HL-60 (cell line): ENCODE measurements at regions not wholly inside any gene's neighbourhood (a gene's known extent, or its start where the extent isn't known, plus 50 kb on each side); places are given as distances from the start of the nearest gene placed in this dataset.

Source experiments
- DNase-seq, 2 experiments: peaks; one replicate each; pipeline ENCODE4 v3.0.0-alpha.2; 2010 to 2020; ENCODE audit warnings: low read depth in 1 of 2, low spot score in 1 of 2
- H3K27ac ChIP-seq: fragments of 250-450 bp; sonication (Bioruptor Pico); replicated peaks from 2 replicates; pipeline ENCODE4 v1.5.1; 2020; ENCODE audit warnings: mild to moderate bottlenecking, moderate library complexity
- H3K27me3 ChIP-seq: fragments of 250-450 bp; sonication (Bioruptor Pico); 2 replicates; pipeline ENCODE4 v1.5.1; 2021; ENCODE audit warnings: mild to moderate bottlenecking, moderate library complexity; ENCODE audit not compliant: insufficient read depth, poor library complexity, severe bottlenecking
- H3K4me3 ChIP-seq: replicated peaks from 2 replicates; pipeline ENCODE4 v1.5.1; 2011; ENCODE audit warnings: mild to moderate bottlenecking, control low read depth, low read length; ENCODE audit not compliant: insufficient read depth
- CTCF ChIP-seq: IDR thresholded peaks from one replicate; pipeline ENCODE4 v1.5.1; 2011; ENCODE audit warnings: low read length, control low read depth, inconsistent platforms; ENCODE audit not compliant: insufficient read depth
- GABPA ChIP-seq: IDR thresholded peaks from 2 replicates; pipeline ENCODE4 v1.6.1; 2012; ENCODE audit warnings: low read depth
- POLR2AphosphoS5 ChIP-seq: IDR thresholded peaks from 2 replicates; pipeline ENCODE4 v1.6.1; 2012; ENCODE audit warnings: low read depth
- REST ChIP-seq: IDR thresholded peaks from 2 replicates; pipeline ENCODE4 v1.6.1; 2012; ENCODE audit warnings: low read depth; ENCODE audit not compliant: insufficient replicate concordance
- SPI1 ChIP-seq: IDR thresholded peaks from 2 replicates; pipeline ENCODE4 v1.6.1; 2012; ENCODE audit warnings: low read depth, mild to moderate bottlenecking, borderline replicate concordance

- H3K27ac ChIP-seq = no peak overlapping the region
- H3K27me3 ChIP-seq = no peaks in the 10 kb centered on the region
- no peak overlapping the region for H3K4me3 ChIP-seq
- TF ChIP-seq SPI1 = no peak
- no peak for TF ChIP-seq POLR2AphosphoS5
- no peak for TF ChIP-seq CTCF
- TF ChIP-seq GABPA = no peak
- TF ChIP-seq REST = no peak
- no peak for DNase-seq
These were observed 84.8 kb downstream of the MRM1 start for GRCh38 chr17:36686123-36686669.

GRCh38 chr17:36687736-36688135 is 86.4 kb downstream of the MRM1 start:
- H3K4me3 ChIP-seq = no peak overlapping the region
- H3K27me3 ChIP-seq = peaks cover 2% of the 10 kb centered on the region
- TF ChIP-seq GABPA = no peak
- TF ChIP-seq POLR2AphosphoS5 = no peak
- TF ChIP-seq CTCF = no peak
- no peak for TF ChIP-seq REST
- TF ChIP-seq SPI1 = no peak
- no peak for DNase-seq
- H3K27ac ChIP-seq = no peak overlapping the region

- Histone ChIP-seq H3K27ac (no peak overlapping the region), H3K4me3 (no peak overlapping the region), H3K27me3 (peaks cover 7% of the 10 kb centered on the region)
- no peak for TF ChIP-seq GABPA
- no peak for TF ChIP-seq POLR2AphosphoS5
- TF ChIP-seq REST = no peak
- TF ChIP-seq CTCF = no peak
- TF ChIP-seq SPI1 = no peak
- DNase-seq = no peak
These were observed 87.8 kb downstream of the MRM1 start for GRCh38 chr17:36689089-36689667.
